Stimulated activated CD4-positive, alpha-beta T cell treated with anti-CD3 and anti-CD28 coated beads, Interleukin-4, amount 100 ng/mL, for 24 hours (primary cell): ENCODE measurements at regions not wholly inside any gene's neighbourhood (a gene's known extent, or its start where the extent isn't known, plus 50 kb on each side); places are given as distances from the start of the nearest gene placed in this dataset.

Source experiments
- DNase-seq: peaks from one replicate; pipeline ENCODE4 v3.0.0-alpha.2; 2020

DNA sequence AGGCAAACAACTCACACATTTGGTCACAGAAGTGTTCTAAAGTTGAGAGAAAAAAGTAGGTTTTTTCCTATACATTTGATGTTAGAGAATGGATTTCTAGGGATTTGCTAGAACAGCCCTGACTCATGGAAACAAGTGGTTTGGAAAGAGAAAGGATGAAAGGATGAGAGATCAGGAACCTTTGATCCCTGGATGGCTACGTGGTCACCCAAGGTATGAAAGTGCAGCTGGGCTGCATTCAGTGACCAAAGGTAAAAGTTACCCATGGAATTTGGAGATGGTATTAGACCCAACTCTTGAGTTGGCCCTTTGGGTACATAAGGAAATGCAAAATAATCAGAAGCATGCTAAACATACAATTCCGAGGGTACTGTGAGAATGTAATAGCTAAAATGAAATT, 61.3 kb upstream of the SPIN1 start:
- DNase-seq, result no peak

DNA sequence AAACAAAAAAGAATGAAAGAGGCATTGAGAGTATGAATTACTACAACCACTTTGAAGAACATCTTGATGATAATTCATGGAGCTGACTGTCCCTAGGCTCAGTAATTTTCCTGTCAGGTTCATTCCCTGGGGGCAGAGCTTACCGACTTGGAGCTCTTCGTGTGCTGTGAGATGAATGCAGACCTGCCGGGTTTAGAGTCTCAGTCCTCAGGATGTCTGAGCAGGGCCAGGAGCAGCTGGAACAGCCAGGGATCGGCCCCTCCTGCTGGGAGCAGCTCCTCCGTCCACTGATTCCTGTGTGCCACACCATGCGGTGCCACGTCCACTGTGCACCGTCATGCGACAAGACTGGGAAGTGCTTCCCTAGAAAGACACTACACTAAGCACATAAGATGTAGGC, 62.2 kb upstream of the SPIN1 start:
- no peak for DNase-seq

DNA sequence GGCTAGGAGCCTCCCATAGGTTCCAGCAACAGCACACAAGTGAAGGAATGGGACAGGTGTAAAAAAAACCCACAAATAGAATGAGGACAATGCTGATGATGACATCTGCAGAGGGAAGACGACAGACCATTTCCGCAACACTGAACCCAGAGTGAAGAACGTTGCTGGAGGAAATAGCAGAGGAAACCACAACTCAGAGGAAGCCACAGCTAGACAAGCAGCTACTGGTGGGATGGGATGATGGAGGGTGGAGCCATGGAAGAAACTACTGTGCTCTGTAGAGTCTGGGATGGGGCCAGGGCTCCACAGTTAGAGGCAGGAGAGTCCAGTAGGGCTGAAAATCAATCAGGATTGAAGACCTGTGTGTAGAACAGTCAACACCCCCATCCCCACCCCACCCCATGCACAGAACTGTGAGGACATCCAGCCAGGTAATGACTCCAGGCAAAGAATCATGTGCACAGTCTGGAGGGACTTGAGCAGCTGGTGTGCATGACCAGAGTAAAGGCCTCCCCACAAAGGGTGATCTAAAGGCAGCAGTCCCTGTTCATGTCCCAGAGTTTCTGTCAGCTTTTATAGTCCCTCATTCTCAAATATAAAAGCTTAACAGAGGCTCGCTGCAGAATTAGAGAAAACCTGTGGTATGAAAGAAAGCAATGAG, 65.2 kb upstream of the SPIN1 start:
- DNase-seq, result peak; percentile 35

DNA sequence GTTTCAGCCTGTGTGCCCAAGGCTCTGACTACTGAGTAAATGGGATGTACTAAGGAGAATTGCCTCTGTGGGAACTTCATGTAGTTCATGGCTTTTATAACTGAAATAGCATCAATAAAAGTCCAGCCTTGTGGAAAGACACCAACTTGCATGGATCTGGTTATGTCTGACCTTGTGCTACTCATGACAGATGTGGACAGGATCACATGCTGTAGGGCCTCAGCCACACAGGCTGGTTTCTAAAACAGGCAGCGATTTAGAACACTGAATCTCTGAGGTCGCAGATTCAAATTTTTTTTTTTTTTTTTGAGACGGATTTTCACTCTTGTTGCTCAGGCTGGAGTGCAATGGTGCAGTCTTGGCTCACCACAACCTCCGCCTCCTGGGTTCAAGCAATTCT, 66.5 kb upstream of the SPIN1 start:
- DNase-seq, result no peak

DNA sequence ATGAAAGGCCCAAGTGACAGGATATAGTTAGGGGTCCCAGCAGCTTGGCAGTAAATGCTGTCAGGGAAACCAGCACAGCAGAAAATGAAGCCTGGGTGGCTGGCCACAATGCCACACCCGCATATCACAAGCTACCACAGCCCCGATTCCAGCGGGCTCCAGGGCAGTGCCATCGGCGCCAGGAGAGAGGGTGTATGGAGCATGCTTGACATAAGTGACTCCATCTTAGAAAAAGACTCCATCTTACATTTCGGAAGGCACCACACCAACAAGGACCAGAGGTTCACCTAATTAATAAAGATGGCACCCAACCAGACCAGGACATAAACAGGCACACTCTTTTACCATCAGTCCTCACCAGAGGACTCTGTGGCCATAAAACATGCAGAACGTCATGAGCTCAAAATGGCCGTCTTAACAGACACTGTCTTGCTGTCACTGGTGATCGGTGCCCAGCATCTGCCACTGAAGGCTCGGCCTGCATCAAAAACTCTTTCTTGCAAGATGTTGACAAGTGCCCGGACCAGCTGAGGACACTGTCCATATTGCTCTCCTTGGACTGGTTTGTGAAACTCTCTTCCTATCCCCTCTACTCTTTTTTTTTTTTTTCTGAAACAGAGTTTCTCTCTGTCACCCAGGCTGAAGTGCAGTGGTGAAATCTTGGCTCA, 67.4 kb upstream of the SPIN1 start:
- no peak for DNase-seq

DNA sequence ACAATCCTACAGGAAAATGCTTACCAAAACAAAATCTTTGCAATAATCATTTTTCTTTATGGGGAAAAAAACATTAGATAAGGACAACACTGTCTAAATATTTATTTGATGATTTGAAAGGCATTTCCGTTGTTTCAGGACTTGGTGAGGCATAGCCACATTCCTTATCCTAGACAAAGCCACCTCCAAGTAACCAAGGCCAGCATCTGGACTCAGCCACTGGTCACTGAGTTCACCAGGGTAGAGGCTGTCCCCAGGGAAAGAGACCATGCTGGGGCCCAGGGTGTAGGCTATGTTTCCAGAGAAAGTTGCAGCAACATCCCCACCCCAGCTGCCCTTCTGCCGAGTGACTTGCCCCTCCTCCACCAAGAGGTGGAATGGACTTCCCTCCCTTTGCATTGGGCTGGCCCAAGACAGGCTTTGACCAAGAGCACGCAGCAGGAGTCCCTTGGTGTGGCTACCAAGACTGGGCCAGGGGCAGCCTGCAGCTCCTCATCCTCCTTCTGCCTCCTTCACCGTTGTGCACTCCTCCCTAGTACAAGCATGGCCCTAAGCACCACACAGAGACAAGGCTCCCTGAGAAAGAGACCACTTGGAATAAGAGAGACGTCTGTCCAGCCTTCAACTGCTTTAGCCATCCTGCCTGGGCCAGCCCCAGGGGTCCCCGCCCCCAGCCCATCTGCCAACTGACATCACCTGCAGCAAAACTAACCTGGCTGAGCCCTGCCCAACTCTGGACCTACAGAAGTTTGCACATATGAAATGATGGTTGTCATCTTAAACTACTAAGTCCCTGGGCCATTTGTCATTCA, 68.1 kb upstream of the SPIN1 start:
- DNase-seq, result no peak

DNA sequence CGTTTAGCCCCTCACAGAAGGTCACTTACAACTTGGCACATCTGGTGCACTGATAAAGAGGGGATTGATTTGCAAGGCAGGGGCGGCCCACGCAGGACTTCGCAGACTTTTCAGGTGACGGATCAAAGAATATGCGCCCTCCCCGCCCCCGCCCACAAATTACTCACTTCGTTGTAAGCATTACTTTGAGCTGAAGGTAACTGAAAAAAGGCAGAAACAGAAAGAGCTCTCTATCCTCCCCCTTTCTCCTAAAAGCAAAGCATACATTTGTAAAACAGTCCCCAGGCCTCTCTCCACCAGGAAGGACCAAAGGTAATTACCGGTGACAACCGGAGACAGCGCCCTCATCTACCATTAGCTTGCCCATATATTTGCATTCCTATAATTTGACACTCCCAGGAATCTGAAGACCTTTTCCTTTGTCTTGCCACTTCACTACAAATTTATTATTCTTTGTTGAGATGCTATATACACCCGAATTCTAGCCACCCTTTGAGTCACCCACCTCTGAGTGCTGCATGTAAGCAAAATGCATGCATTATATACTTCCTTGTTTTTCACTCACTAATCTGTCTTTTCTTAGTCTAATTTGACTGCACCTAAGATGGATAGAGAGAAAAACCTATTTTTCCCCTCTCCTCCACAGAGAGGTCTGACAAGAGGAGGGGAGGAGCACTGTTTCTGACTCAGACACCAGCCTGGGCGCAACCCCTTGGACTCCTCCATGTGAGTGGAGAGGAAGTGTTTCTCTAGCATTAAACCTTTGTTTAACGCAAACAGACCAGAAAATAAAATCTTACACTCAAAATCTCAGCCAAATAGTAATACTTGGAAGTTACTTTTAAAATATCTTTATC, 74.7 kb upstream of the SPIN1 start:
- peak; percentile 60 for DNase-seq

DNA sequence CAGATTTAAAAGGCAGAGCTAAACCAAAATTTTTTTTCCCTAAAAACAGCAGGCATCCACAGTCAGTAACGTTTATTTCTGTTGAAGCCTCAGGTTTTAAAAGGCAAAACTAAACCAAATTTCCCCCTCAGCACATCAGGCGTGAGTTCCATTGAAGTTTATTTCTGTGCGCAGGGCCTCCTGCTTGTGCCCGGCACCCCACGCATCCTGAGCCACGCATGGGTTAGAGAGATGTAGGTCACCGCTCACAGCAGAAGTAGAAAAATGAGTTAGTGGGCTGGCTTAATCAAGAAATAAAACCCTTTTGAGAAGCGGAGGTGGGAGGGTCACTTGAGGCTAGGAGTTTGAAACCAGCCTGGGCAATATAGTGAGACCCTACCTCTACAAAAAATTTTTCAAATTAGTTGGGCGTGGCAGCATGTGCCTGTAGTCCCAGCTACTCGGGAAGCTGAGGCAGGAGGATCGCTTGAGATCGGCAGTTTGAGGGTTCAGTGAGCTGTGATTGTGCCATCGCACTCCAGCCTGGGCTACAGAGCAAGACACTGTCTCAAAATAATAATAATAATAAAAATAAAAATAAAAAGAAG, 75.6 kb upstream of the SPIN1 start:
- peak; percentile 15 for DNase-seq

DNA sequence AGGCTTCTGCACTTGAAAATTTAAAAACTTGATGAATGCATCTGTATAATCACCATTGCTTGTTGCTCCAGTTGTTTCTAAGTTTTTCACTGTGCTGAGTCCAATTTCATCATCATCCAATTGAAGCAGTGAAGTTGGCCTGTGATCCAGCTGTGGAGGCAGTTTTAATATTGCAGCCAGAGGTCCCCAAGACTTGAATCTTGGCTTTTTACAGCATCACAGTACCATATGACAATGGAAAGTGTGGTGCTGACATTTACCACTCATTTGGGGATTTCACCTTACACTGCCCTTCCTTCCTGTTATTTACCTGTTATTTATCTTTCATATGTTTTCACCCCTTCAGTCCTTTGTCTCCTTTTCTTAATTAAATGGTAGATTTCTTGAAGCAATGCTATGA, 76.2 kb upstream of the SPIN1 start:
- DNase-seq, result no peak

DNA sequence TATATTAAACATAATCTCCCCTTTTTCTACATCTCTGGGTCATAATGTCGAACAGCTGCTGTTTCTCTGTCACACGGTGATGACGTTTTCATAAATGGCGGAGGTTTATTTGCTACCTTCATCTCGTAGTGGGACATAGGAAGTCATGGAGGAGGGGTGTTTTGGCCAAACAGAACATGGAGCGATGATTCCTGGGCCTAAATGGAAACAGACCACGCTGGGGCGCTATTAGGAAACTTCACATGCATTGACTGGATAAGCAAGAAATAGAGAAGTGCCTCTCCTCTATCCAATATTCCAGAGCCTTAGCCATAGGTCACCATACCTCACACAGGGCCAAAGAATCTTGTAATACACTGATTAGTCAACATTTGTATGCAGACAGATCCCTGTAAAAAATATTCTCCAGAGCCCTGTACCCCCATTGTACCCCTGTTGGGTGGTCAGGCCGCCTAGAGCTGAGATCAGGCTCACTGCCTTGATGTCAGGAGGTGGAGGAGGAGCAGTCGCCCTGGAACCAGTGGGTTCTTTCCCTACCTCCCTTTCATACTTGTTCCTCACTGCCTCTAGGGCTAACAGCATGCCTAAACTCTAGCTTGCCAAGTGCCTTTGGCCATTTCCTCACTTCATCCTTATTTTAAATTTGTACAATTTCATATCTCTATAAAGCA, 77.8 kb upstream of the SPIN1 start:
- no peak for DNase-seq

DNA sequence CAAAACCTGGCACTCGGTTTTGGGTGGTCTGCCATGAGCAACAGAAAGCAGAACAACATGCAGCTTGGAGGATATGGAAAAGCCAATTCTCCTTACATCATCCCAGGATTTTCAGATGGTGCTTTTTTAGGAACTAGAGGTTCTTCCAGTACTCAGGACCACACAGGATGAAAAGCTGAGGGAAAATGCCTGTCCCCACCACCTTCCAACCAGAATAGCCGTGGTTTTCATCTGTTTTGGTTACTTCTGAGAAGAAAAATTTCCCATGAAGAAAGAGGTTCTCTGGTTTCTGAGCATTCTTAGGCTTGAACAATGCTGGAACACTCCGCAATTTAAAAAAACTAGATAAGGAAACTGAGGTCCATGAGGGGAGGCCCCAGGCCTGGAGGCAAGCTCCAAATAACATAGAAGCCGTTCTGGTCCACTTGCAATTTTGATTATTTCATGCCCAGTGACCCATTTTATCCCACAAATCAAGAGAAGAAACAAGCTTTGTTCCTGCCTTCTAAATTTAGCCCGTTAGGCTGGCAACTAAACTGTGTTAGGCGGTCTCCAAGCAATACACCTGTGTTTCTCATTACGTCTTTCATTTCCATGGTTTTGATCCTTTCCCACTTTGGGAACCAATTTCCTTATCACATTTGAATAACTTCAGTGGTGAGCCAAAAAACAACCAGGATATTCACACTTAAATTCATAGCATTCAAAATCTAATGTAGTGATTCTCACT, 79.2 kb upstream of the SPIN1 start:
- no peak for DNase-seq

DNA sequence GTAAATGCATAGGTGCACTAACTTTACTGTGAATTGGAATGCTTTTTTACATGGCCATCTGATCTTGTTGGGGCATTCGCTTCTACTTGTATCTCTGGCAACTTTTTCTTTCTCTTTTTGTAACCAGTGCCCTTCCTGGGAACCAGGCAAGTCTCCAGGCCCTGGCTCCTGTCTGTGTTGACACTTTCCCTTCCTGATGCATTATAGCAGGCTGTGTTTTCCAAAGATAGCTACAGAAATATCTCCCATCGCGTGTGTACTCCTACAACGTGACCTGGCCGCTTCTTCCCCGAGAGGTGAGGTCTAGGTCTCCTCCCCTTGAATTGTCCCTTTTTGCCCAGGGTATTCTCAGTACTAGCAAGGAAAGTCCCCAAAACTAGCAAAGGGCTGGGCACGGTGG, 81.1 kb upstream of the SPIN1 start:
- no peak for DNase-seq

DNA sequence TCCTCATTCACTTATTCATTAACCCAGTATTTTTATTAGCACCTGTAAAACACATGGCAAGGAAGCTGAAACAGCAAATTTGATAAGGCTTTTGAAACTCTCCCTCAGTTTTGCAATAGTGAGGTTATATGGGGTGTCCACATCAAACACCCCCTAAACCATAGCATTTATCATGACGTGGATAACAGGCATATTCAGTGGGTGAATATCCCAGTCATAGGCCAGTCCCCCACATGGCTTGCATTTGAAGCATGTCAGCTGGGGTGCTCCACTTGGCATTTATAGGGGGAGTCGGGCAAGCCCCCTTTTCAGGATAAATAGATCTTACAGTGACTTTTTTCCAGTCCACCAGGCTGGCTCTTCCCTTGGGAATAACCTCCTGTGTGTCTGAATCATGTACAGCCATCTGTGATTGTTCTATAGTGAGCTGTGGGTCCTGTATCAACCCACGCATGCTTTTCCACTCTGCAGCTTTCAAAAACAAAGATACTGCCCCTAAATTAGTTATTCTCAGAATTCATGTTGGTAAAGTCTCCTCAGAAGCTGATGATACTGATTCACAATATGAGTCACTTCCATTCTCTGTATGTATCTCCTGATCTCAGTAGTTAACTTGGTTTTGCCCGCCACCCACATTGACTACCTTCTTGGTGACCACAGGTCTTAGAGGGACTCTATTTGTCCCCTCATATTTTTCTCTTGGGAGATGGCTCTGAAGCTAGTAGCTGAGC, 84.4 kb upstream of the SPIN1 start:
- peak; percentile 62 for DNase-seq

DNA sequence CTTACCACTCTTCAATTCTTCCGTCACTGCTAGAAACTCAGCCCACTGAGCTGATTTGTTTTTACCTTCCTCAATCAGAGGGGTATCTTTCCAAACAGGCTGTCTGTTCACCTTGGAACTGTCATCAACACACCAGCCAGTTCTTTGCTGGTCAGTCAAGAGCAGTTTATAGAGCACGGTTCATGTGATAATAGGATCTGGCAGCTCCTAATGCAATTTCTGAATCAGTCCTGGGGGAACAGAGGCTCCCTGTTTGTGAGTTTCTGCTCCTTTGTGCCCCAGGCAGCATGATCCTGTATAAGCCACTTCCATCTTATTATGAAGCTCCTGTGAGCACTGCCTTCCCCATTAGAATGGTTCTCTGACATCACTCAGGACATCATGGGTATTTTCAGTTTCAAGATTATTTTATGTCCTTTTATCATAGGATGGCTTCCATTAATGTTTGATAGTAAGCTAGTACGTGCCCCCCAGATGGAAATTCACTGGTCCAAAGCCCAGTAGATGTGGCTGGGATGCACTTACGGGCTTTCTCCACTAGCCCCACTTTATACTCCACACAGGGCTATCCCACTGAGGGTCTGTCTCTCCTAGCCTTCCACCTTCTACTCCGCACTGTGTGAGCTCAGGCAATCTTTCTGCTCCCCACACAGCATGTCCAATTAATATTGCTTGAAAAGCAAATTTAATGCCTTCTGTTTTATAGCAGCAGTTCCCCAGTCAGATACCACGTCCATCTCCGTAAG, 85.5 kb upstream of the SPIN1 start:
- no peak for DNase-seq

DNA sequence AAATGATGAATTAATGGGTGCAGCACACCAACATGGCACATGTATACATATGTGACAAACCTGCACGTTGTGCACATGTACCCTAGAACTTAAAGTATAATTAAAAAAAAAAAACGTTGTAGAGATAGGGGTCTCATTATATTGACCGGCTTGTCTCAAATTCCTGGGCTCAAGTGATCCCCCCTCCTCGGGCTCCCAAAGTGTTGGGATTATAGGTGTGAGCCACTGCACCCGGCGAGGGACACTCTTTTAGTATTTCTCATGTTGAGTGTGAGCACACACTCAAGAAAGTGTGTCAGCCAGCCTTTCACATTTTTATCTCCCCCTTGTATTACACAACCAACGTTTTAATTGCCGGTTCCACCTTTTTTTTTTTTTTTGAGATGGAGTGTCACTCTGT, 87.7 kb upstream of the SPIN1 start:
- no peak for DNase-seq

DNA sequence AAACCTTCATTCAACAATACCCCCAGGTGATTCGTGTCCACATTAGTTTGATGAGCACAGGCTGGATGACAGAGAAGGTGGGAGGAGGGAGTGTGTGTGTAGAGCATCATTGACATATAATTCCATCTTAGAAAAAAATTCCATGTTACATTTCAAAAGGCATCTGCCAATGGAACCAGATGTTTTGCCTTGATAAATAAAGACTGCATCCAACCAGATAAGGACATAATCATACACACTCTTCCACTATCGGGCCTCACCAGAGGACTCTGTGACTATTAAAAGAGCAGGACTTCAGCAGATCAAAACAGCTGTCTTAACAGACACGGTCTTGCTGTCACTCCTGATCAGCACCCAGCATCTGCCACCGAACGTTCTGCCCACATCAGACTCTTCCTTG, 96.4 kb upstream of the SPIN1 start:
- DNase-seq, result no peak

DNA sequence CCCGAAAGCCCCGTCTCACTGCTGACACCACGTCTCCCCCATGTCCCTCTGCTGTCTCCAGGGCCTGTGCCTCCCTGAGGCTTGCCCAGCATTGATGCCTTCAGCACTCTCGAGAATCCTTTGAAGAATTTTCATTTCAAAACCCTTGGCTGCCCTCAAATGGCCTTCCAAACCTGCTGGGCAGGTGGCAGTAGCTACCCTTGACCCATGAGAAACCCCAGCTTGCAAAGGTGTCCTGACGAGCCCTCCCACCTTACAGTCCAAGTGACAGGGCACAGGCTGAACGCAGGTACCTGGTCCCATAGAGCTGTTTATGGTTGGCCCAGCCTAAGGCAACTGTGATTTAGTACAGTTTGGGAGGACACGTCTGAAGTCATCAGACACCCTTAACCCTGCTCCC, 97.2 kb upstream of the SPIN1 start:
- DNase-seq, result no peak

DNA sequence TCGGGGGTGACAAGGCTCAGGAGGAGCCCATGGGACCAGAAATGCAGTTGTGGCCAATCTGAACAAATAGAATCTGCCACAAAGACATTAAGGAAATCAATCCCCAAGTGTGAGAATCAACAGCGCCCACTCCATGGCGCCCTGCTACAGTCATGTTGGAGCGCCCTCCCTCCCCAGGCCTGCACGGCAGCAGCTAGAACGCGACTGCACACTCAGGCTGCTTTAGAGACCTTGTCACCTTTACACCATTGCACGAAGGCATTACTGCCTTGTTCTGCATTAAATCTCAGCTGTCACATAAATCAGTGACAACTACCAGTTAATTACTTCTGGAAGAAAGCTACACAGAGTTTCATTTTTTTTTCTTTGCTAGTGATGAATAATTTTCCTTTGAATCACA, 98.7 kb upstream of the SPIN1 start:
- no peak for DNase-seq

DNA sequence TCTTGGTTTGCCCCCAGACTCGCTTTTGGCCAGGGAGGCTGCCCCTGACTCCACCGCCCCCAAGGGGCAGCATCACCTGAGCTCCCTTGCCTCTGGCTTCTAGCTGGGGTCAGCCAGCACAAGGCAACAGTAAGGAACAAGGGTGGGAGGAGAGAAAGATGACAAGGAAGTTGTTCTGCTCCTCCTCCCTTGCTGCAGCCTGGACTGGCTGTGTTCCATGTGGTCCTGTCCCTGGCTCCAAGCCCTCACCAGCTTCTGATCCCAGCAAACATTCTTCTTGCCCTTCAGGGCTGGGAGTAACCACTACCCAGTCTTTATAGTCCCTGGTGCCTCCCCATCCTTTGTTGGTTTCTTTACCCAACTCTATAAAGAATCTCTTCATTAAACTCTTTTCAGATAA, 100.3 kb upstream of the SPIN1 start:
- no peak for DNase-seq

DNA sequence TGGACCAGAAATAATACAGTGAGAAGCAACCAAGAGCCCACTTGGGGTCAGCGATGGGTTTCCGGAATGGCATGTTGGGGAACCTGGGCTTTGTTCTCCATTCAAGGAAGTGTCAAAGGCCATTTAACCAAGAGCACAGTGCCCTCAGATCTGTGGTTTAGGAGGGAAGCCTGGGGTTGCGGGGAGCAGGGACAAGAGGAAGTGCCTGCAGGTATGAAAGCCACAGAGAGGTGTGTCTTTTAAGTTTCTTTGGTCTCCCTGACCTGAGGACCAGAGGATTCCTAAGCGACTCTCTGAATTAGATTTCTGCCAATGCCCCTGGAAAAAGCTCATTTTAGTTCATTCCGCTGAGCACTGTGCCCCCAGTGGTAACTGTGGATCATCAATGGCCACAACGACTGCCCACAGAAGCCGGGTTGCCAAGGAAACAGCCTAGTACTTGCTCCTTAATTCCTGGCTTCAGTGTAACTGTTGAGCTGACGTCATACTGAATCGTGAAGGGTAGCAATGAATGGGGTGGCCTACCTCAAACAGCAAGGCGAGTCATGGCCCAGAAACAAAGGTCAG, 107.3 kb upstream of the SPIN1 start:
- no peak for DNase-seq
